Smooth muscle cell (in vitro differentiated cells): ENCODE measurements at regions not wholly inside any gene's neighbourhood (a gene's known extent, or its start where the extent isn't known, plus 50 kb on each side); places are given as distances from the start of the nearest gene placed in this dataset.

Experiments
- DNase-seq: peaks from one replicate; lab custom pipeline; 2025; ENCODE audit not compliant: unreplicated experiment; lab: John Stamatoyannopoulos, UW
- H2AFZ ChIP-seq: fragments of 200-600 bp; sonication (generic); 2 replicates; pipeline ENCODE4 v1.6.0; 2016; ENCODE audit warnings: antibody characterized with exemption, low read depth, mild to moderate bottlenecking
- H3F3A ChIP-seq: fragments of 200-600 bp; sonication (generic); 2 replicates; pipeline ENCODE4 v1.6.0; 2017; ENCODE audit warnings: antibody characterized with exemption, low read depth
- H3K27ac ChIP-seq: fragments of 200-600 bp; sonication (generic); 2 replicates; pipeline ENCODE4 v1.5.1; 2016; ENCODE audit warnings: low read depth, mild to moderate bottlenecking
- H3K27me3 ChIP-seq: fragments of 200-600 bp; sonication (generic); 2 replicates; pipeline ENCODE4 v1.6.1; 2016; ENCODE audit warnings: low read depth, mild to moderate bottlenecking
- H3K36me3 ChIP-seq: fragments of 200-600 bp; sonication (generic); 2 replicates; pipeline ENCODE4 v1.5.1; 2016; ENCODE audit warnings: low read depth
- H3K4me1 ChIP-seq: fragments of 200-600 bp; sonication (generic); 2 replicates; pipeline ENCODE4 v1.5.1; 2016; ENCODE audit warnings: low read depth
- H3K4me2 ChIP-seq: fragments of 200-600 bp; sonication (generic); 2 replicates; pipeline ENCODE4 v1.6.0; 2016; ENCODE audit warnings: mild to moderate bottlenecking
- H3K4me3 ChIP-seq: fragments of 200-600 bp; sonication (generic); 2 replicates; pipeline ENCODE4 v1.5.1; 2016; ENCODE audit warnings: mild to moderate bottlenecking
- H3K79me2 ChIP-seq: fragments of 200-600 bp; sonication (generic); 2 replicates; pipeline ENCODE4 v1.6.0; 2016; ENCODE audit warnings: low read depth, mild to moderate bottlenecking
- H3K9ac ChIP-seq: fragments of 200-600 bp; sonication (generic); 2 replicates; pipeline ENCODE4 v1.6.0; 2016; ENCODE audit warnings: low read depth
- H3K9me3 ChIP-seq: fragments of 200-600 bp; sonication (generic); replicated peaks from 2 replicates; pipeline ENCODE4 v1.5.1; 2016; ENCODE audit warnings: low read depth
- H4K20me1 ChIP-seq: fragments of 200-600 bp; sonication (generic); 2 replicates; pipeline ENCODE4 v1.6.0; 2016; ENCODE audit warnings: low read depth
- WGBS: methylation state at CpG from one replicate; pipeline ENCODE4 v1.1.7; 2016; ENCODE audit warnings: low lambda C conversion rate; 5-methylcytosine and 5-hydroxymethylcytosine counted together
- TF ChIP-seq, protein P1 (sequence below): fragments of 200-600 bp; sonication (generic); IDR thresholded peaks from 2 replicates; pipeline ENCODE4 v1.5.1; 2017; ENCODE audit warnings: borderline replicate concordance, mild to moderate bottlenecking, antibody characterized with exemption; ENCODE audit not compliant: insufficient read depth, poor library complexity, severe bottlenecking

DNA sequence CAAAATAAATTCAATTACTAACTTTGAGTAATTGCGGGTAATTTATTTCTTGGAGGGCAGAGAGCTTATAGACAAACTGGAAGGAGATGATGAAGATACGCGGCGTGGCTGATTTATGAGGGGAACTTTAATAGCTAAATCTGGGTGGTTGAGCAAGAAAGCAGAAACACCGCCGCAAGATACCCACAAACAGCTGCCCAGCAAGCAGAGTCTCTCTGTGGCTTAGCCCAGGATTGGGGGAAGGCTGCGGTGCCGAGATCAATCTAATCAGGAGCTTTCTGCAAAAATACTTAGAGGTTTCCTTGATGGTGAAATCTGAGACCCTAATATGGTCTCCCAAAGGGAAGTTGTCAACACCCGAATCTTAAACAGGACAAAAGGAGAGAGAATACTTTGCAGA lies 94.9 kb upstream of the MGMT start:
- TF ChIP-seq, protein P1, sequence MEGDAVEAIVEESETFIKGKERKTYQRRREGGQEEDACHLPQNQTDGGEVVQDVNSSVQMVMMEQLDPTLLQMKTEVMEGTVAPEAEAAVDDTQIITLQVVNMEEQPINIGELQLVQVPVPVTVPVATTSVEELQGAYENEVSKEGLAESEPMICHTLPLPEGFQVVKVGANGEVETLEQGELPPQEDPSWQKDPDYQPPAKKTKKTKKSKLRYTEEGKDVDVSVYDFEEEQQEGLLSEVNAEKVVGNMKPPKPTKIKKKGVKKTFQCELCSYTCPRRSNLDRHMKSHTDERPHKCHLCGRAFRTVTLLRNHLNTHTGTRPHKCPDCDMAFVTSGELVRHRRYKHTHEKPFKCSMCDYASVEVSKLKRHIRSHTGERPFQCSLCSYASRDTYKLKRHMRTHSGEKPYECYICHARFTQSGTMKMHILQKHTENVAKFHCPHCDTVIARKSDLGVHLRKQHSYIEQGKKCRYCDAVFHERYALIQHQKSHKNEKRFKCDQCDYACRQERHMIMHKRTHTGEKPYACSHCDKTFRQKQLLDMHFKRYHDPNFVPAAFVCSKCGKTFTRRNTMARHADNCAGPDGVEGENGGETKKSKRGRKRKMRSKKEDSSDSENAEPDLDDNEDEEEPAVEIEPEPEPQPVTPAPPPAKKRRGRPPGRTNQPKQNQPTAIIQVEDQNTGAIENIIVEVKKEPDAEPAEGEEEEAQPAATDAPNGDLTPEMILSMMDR = no peak
- no peak overlapping the region for H3K9ac ChIP-seq
- no peak overlapping the region for H3K27ac ChIP-seq
- H3K4me2 ChIP-seq = peak overlapping the region; percentile 60
- H3K4me3 ChIP-seq = no peak overlapping the region
- H2AFZ ChIP-seq = no peak overlapping the region
- no peaks in the 10 kb centered on the region for H3K4me1 ChIP-seq
- no peak for DNase-seq
- no peaks in the 10 kb centered on the region for H4K20me1 ChIP-seq
- H3K36me3 ChIP-seq = no peaks in the 10 kb centered on the region
- H3F3A ChIP-seq = no peaks in the 10 kb centered on the region
- no peaks in the 10 kb centered on the region for H3K9me3 ChIP-seq
- WGBS = 48% methylated on average over 9 of the region's 9 CpGs
- H3K27me3 ChIP-seq = no peaks in the 10 kb centered on the region
- no peaks in the 10 kb centered on the region for H3K79me2 ChIP-seq

DNA sequence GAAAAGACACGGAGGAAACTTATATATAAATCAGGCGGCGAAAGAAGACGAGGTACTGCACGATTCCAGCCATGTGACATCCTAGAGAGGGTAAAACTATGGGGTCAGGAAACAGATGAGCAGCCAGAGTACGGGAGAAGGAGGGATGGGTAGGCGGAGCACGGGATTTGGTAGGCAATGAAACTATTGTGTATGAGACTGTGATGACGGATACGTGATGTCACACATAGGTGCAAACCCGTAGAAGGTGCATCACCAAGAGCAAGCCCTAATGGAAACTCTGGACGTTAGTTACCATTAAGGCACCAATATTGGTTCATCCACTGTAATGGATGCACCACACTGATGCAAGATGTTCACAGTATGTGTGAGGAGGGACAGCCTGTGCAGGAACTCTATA lies 93.8 kb upstream of the MGMT start:
- Histone ChIP-seq H3K79me2 (no peaks in the 10 kb centered on the region), H3K27ac (no peak overlapping the region), H3K4me2 (no peak overlapping the region), H3K4me1 (no peaks in the 10 kb centered on the region), H3K27me3 (no peaks in the 10 kb centered on the region), H3K4me3 (no peak overlapping the region), H3K9ac (no peak overlapping the region), H3K36me3 (no peaks in the 10 kb centered on the region), H2AFZ (no peak overlapping the region), H4K20me1 (no peaks in the 10 kb centered on the region), H3F3A (no peaks in the 10 kb centered on the region), H3K9me3 (no peaks in the 10 kb centered on the region)
- 93% methylated on average over 12 of the region's 12 CpGs for WGBS
- no peak for DNase-seq
- TF ChIP-seq, protein P1 = no peak

DNA sequence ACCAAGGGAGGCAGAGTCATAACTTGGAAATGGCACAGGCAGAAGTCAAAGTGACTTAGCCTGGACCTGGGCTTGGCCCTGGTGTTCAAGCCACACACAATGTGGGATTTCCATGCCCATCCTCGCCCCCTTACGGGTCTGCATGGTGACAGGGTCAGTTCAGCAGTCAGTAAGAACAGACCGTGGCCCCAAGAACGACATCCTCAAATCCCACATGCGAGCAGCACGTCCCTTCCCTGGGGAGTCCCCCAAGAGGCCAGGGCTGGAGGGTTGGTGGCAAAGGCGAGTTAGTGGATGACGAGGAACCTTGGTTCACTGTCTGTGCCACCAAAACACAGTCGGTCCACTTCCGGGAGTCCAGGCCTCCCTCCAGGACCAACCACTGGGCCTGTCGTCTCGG lies 93.3 kb upstream of the MGMT start:
- no peaks in the 10 kb centered on the region for H3K27me3 ChIP-seq
- H3K4me3 ChIP-seq = no peak overlapping the region
- H3K9me3 ChIP-seq = no peaks in the 10 kb centered on the region
- DNase-seq = no peak
- no peaks in the 10 kb centered on the region for H3K4me1 ChIP-seq
- H3K4me2 ChIP-seq = no peak overlapping the region
- no peak overlapping the region for H3K9ac ChIP-seq
- 95% methylated on average over 12 of the region's 12 CpGs for WGBS
- no peak overlapping the region for H3K27ac ChIP-seq
- TF ChIP-seq, protein P1 = no peak
- no peaks in the 10 kb centered on the region for H3F3A ChIP-seq
- H3K36me3 ChIP-seq = no peaks in the 10 kb centered on the region
- H3K79me2 ChIP-seq = no peaks in the 10 kb centered on the region
- H2AFZ ChIP-seq = no peak overlapping the region
- no peaks in the 10 kb centered on the region for H4K20me1 ChIP-seq

DNA sequence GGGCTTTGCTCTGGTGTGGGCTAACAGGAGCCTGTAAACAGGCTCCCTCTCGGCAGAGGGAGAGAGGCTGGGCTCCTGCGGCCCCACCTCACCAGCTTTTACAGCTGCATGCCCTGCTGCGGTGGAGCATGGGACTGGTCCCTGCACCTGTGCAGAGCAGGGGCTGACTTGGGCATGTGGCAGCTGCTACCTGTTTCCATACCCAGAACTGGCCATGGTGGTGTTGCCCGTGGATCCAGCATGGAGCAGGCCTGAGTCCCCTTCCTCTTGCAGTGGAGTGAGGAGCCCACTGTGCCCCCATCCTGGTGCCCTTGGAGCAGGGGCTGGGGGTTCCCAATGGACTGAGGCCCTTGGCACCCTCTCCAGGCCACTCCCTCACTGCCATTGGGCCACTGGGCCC lies 91.9 kb upstream of the MGMT start:
- TF ChIP-seq, protein P1 = no peak
- Histone ChIP-seq H3K79me2 (no peaks in the 10 kb centered on the region), H3K4me1 (no peaks in the 10 kb centered on the region), H3K9me3 (no peaks in the 10 kb centered on the region), H2AFZ (no peak overlapping the region), H3K4me3 (no peak overlapping the region), H3K27ac (no peak overlapping the region), H4K20me1 (no peaks in the 10 kb centered on the region), H3K27me3 (no peaks in the 10 kb centered on the region), H3K36me3 (no peaks in the 10 kb centered on the region), H3F3A (no peaks in the 10 kb centered on the region), H3K9ac (no peak overlapping the region), H3K4me2 (no peak overlapping the region)
- no peak for DNase-seq
- WGBS = 97% methylated on average over 4 of the region's 4 CpGs
